GM12892 (cell line): ENCODE measurements at regions not wholly inside any gene's neighbourhood (a gene's known extent, or its start where the extent isn't known, plus 50 kb on each side); places are given as distances from the start of the nearest gene placed in this dataset.

Experiments
- POLR2AphosphoS5 ChIP-seq: IDR thresholded peaks from 2 replicates; pipeline ENCODE4 v1.6.1; 2011; ENCODE audit warnings: low read depth, low read length, control low read depth
- TAF1 ChIP-seq: IDR thresholded peaks from 2 replicates; pipeline ENCODE4 v1.6.1; 2011; ENCODE audit warnings: low read depth, mild to moderate bottlenecking, control low read depth, low read length, borderline replicate concordance

DNA sequence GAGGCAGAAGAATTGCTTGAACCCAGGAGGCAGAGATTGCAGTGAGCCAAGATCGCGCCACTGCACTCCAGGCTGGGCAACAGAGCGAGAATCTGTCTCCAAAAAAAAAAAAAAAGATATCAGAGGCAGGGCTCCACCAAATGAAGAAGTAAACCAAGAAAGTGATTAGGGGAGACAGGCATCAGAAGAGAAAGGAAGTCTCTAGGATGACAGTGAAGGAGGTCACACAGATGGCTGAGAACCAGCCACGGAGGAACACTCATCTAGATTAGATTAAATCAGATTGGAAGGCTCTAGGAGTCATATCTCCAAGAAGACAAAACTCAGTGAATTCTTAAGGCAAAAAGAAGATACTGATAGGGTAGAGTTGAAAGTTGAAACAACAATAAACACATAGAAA lies 102.2 kb upstream of the CCDC28A start:
- TF ChIP-seq POLR2AphosphoS5 (no peak), TAF1 (no peak)
